CD4-positive, alpha-beta T cell treated with Interleukin-15 for 1 hour (primary cell): ENCODE measurements at regions not wholly inside any gene's neighbourhood (a gene's known extent, or its start where the extent isn't known, plus 50 kb on each side); places are given as distances from the start of the nearest gene placed in this dataset.

Experiments
- DNase-seq: peaks from one replicate; pipeline ENCODE4 v3.0.0-alpha.2; 2020

GRCh38 chr13:79749566-79749965 lies 268.6 kb downstream of the NDFIP2 start:
- no peak for DNase-seq

- no peak for DNase-seq
Measured at GRCh38 chr13:79745081-79745480, 264.1 kb downstream of the NDFIP2 start.

DNA sequence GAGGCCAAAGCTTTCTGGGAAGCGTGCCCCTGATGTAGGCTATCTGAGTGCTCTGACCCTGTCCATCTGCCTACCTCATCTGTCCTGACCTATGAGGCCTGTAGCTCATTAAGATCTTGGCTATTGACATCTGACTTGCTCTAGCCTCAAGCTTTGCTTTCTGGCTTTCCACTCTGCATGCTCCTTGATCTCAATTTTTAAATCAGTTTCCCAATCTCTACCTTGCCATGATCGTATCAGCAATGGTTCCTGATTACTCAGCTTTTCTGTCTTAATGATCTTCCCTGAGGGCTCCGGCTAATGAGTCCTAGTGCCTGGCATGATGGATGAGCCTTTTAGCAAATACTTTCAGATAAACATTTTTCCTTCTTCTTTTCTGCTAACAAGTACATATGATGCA lies 262.0 kb downstream of the NDFIP2 start:
- DNase-seq: no peak

DNA sequence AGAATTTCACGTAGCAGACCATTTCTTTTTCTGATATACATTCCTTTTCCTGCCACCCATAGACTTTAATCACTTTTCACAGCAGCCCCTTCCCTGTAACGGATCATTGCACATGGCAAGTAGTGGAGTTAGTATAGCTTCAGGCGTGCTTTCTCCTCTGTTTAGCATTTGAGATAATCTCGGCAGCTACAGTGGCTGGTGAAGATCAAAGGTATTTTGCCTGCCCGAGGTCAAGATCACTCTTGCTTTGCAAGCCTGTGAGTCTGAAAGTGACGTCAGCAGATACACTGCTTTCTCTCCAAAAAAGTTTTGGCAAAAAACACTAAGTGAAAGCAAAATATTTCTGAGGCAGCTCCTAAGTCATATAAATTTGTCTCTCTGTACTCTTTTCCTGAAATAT lies 260.0 kb downstream of the NDFIP2 start:
- DNase-seq: no peak

GRCh38 chr13:79736356-79736755 lies 255.4 kb downstream of the NDFIP2 start:
- DNase-seq: no peak

DNA sequence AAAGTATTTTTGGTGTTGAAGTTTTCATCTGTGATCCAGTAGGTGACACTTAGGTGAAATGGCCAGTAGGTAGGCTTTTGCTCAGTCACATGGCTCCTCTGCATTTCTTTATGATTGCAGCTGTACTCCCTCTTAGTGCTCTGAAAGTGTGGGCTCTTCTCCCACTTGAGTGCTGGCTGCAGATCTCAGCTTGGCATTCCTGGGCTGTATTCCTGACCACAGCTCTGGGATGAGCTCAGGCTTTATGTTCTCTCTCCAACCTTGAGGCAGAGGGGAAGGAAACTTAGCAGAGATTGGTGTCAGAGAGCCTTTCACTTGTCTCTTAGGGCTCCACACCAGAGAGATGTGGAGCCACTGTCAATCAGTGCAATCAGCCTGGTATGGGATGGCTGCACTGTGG lies 254.3 kb downstream of the NDFIP2 start:
- DNase-seq: no peak

DNA sequence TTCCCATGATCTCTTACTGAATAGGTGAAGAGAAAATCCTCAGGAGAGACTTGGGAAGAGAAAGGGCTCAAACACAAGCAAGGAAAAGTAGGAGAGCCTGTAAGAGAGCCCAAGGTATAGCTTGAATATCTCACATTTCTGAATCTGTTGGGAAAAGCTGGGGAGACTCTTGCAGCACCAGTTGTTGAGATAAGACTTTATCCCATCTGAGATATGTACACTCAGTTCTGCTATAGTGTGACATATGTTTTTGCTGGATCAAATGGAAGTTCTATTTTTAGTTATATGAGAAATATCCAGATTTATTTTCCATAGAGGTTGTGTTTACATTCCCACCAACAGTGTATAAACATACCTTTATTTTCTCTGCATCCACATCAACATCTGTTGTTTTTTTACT lies 246.1 kb downstream of the NDFIP2 start:
- no peak for DNase-seq

- DNase-seq: no peak
Measured at GRCh38 chr13:79725841-79726240, 244.9 kb downstream of the NDFIP2 start.

DNA sequence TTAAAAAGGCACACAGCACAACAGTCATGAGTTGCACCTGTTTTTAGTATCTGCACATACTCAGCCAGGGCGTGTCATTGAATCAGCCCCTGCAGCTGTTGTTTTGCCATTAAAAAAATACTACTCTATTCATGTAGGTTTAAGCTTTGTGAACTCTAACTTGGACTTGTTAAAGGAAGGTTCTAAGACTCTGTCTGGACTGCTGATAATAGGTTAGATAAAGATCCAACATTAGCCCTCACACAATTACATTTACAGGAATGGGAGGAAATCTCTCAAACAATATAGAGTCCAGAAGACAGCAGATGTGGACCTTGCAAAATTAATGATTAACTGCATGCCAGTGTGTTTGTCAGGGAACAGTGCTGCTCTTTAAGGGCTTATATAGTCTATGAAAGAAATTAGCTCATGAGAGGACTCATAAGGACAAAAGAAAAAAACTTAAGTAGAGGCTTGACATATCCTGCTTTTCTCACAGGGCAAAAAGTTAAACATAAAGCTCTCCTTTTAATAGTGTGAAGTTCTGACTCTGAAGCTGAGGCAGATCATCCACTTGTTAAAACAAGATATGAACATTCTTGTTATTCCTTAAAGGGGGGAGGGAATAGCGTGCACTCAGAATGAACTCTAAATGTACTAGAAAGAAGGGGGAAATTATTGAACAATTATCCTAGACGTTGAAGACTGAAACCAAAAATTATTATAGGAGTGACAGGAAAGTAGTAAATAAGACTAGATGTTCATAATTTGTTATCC lies 243.6 kb downstream of the NDFIP2 start:
- no peak for DNase-seq

- no peak for DNase-seq
Measured at GRCh38 chr13:79723519-79724024, 242.6 kb downstream of the NDFIP2 start.

- no peak for DNase-seq
Measured at GRCh38 chr13:79722885-79723445, 242.0 kb downstream of the NDFIP2 start.

- DNase-seq: no peak
Measured at GRCh38 chr13:79716191-79716590, 235.2 kb downstream of the NDFIP2 start.

GRCh38 chr13:79711631-79712030 lies 230.7 kb downstream of the NDFIP2 start:
- DNase-seq: no peak

GRCh38 chr13:79710376-79710775 lies 229.4 kb downstream of the NDFIP2 start:
- DNase-seq: no peak

- DNase-seq: no peak
Measured at GRCh38 chr13:79709471-79709870, 228.5 kb downstream of the NDFIP2 start.

DNA sequence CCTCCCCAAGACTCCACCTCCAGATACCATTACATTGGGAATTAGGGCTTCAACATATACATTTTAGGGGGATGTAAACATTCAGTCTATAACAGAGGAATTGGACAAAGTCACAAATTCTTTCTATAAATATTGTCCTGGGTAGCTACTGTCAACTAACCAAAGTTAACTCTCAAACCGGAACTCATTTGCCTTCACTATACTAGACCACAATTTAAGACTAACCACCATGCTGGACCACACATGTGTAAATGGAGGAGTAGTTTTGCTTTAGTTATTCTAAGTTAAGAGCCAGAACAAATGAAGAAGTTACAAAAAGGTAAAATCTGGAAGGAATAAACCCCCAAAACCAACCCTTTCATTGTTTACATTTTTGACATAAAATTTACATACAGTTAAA lies 222.8 kb downstream of the NDFIP2 start:
- no peak for DNase-seq

DNA sequence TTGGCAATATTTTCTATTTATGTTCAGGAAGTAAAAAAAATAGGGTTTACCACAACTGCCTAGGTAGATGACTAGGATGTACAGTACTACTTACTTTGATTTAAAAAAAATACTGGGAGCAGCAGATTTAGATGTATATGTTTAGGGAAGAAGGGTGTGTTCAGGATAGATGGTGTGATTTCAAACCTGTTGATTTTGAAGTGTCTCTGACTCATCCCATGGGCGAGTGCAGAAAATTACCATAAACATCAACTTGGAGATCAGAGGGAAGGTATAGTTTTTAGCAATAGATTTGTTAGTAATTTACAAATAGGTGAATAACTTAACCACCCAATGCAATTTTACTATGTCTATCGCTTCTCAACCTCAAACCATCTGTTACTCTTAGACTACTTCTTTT lies 214.8 kb downstream of the NDFIP2 start:
- DNase-seq: no peak

DNA sequence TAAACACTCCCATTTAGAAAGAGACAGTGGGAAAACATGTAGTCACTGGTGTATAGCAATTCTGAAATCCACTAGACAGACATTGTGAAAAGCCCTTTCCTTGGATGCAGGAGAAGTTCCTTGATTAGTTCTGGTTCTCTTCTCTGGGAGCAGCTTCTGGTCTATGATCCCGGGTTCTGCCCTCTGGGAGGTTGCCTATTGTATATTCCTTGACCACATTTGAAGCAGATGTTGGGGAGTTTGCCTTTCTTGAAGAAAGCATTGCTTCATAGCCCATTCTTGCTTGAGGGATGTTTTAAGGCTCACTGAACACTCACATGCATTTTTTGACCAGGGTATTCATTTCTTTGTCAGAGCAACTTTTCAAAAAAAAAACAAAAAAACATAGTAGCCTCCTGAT lies 211.9 kb downstream of the NDFIP2 start:
- no peak for DNase-seq

GRCh38 chr13:79691826-79692225 lies 210.9 kb downstream of the NDFIP2 start:
- DNase-seq: no peak

GRCh38 chr13:79688741-79689140 lies 207.8 kb downstream of the NDFIP2 start:
- no peak for DNase-seq

DNA sequence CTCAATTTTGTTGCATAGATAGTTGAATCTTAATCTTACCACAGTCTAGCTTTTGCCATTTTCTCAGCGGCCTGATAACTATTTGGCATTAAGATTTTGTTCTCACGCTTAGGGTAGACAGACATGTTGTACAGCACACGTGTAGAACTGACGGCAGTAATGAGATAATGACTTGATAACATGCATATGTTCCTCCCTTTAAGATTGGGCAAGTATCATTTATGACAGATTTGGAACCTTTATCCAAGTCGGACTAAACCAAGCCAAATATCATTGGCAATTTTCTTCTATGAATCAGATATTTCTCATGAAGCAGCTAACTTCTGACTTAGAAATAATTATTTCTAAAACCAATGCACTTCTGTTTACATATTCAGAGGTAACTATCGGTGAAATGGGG lies 205.5 kb downstream of the NDFIP2 start:
- no peak for DNase-seq

DNA sequence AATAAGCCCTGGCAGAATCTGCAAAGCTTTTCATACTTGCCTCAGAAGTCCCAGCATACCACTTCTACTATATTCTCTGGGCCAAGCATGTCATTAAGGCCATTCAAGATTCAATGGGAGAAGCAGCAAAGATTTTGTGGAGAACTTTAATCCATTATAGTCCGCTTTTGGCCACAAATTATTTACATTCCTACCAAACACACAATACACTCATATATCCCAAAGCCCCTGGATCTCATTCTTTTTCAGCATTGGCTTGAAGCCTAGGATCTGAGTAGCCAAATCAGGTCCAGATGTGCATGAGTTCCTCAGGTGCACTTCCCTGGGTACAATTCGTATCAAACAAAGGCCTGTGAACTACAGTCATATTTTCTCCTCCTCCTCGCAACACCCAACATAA lies 203.4 kb downstream of the NDFIP2 start:
- no peak for DNase-seq

GRCh38 chr13:79682164-79682563 lies 201.2 kb downstream of the NDFIP2 start:
- DNase-seq: no peak

DNA sequence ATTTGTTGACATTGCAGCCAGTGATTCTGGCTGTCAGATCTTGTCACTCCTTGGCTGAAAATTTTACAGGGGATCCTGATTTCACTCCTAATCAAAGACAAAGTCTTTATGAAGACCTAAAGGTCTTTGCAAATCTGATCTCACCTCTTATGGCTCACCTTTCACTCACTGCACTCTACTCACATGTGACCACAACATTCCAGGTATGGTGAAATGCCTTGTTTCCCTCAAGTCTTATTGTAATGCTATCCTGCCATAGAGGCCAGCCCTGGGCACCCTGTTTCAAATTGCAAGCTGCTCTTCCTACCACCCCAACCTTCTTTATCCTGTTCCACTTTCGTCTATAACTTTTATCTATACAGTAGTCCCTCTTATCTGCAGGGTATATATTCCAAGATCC lies 200.1 kb downstream of the NDFIP2 start:
- DNase-seq: no peak

GRCh38 chr13:79680485-79680884 lies 199.5 kb downstream of the NDFIP2 start:
- DNase-seq: no peak
